ENCODE measurements at regions not wholly inside any gene's neighbourhood (a gene's known extent, or its start where the extent isn't known, plus 50 kb on each side); places are given as distances from the start of the nearest gene placed in this dataset.
"Not testable (repeated sequence)": the region's sequence is repeated elsewhere in the genome, so short reads cannot be mapped to it uniquely, and the experiment has no call there.

GRCh38 chr14:30417121-30417520 lies 141.8 kb upstream of the G2E3 start:
- no peak for DNase-seq (ENCODE audit: low read depth in 4 of 4, low spot score in 1 of 4)

- DNase-seq (ENCODE audit: low read depth in 4 of 4, low spot score in 1 of 4), result no peak
Observed at GRCh38 chr14:30417999-30418398, 141.0 kb upstream of the G2E3 start.

- DNase-seq (ENCODE audit: low read depth in 4 of 4, low spot score in 1 of 4), result no peak
Observed at GRCh38 chr14:30419037-30419436, 139.9 kb upstream of the G2E3 start.

GRCh38 chr14:30420515-30420914 lies 138.4 kb upstream of the G2E3 start:
- DNase-seq (ENCODE audit: low read depth in 4 of 4, low spot score in 1 of 4), result no peak

GRCh38 chr14:30426463-30426862 lies 132.5 kb upstream of the G2E3 start:
- no peak for DNase-seq (ENCODE audit: low read depth in 4 of 4, low spot score in 1 of 4)

- DNase-seq (ENCODE audit: low read depth in 4 of 4, low spot score in 1 of 4), result no peak
Observed at GRCh38 chr14:30427401-30427800, 131.6 kb upstream of the G2E3 start.

- no peak for DNase-seq (ENCODE audit: low read depth in 4 of 4, low spot score in 1 of 4)
Observed at GRCh38 chr14:30427846-30428245, 131.1 kb upstream of the G2E3 start.

- DNase-seq (ENCODE audit: low read depth in 4 of 4, low spot score in 1 of 4), result no peak
Observed at GRCh38 chr14:30431552-30431951, 127.4 kb upstream of the G2E3 start.

GRCh38 chr14:30440961-30441360 lies 118.0 kb upstream of the G2E3 start:
- DNase-seq (ENCODE audit: low read depth in 4 of 4, low spot score in 1 of 4), result no peak

- DNase-seq (ENCODE audit: low read depth in 4 of 4, low spot score in 1 of 4), result no peak
Observed at GRCh38 chr14:30443368-30444007, 115.5 kb upstream of the G2E3 start.

GRCh38 chr14:30444451-30444850 lies 114.5 kb upstream of the G2E3 start:
- DNase-seq (ENCODE audit: low read depth in 4 of 4, low spot score in 1 of 4), result no peak

GRCh38 chr14:30445011-30445793 lies 113.8 kb upstream of the G2E3 start:
- DNase-seq (ENCODE audit: low read depth in 4 of 4, low spot score in 1 of 4), result no peak

- DNase-seq (ENCODE audit: low read depth in 4 of 4, low spot score in 1 of 4), result no peak
Observed at GRCh38 chr14:30445852-30446251, 113.1 kb upstream of the G2E3 start.

GRCh38 chr14:30450631-30451545 lies 108.1 kb upstream of the G2E3 start:
- no peak for DNase-seq (ENCODE audit: low read depth in 4 of 4, low spot score in 1 of 4)

- DNase-seq (ENCODE audit: low read depth in 4 of 4, low spot score in 1 of 4), result no peak
Observed at GRCh38 chr14:30456296-30456695, 102.7 kb upstream of the G2E3 start.

- DNase-seq (ENCODE audit: low read depth in 4 of 4, low spot score in 1 of 4), result no peak
Observed at GRCh38 chr14:30462358-30462757, 96.6 kb upstream of the G2E3 start.

- DNase-seq (ENCODE audit: low read depth in 4 of 4, low spot score in 1 of 4), result no peak
Observed at GRCh38 chr14:30464481-30464880, 94.5 kb upstream of the G2E3 start.

- DNase-seq (ENCODE audit: low read depth in 4 of 4, low spot score in 1 of 4), result no peak
Observed at GRCh38 chr14:30468354-30468753, 90.6 kb upstream of the G2E3 start.

GRCh38 chr14:30471980-30472379 lies 87.0 kb upstream of the G2E3 start:
- no peak for DNase-seq (ENCODE audit: low read depth in 4 of 4, low spot score in 1 of 4)

- not testable (repeated sequence) for DNase-seq (ENCODE audit: low read depth in 4 of 4, low spot score in 1 of 4)
Observed at GRCh38 chr14:30473846-30474696, 84.9 kb upstream of the G2E3 start.

- DNase-seq (ENCODE audit: low read depth in 4 of 4, low spot score in 1 of 4), result no peak
Observed at GRCh38 chr14:30482276-30482675, 76.7 kb upstream of the G2E3 start.

All from stimulated activated CD4-positive, alpha-beta T cell treated with anti-CD3 and anti-CD28 coated beads, Interleukin-1b, Interleukin-23, amount 100 ng/mL, for 24 hours (primary cell).